Left lobe of liver (tissue), 2 donors: ENCODE measurements at regions not wholly inside any gene's neighbourhood (a gene's known extent, or its start where the extent isn't known, plus 50 kb on each side); places are given as distances from the start of the nearest gene placed in this dataset.
A peak's percentile ranks its signal among the peaks of the same experiment; 100 is the strongest.

Experiments used
- ATAC-seq: fragments of 200-7000 bp; cut with Tn5 transposase; one replicate; pipeline ENCODE4 v1.9.1; 2020; ENCODE audit warnings: mild to moderate bottlenecking, moderate library complexity
- DNase-seq: peaks from one replicate; pipeline ENCODE4 v3.0.0-alpha.2; 2020; ENCODE audit warnings: low spot score
- donor health status: DM: no; HTN: no; CAD: no; lungs with moderate emphysema.
- donor health status: DM: no; HTN: yes; CAD: no.

GRCh38 chr14:97878206-97878605 lies 1081.0 kb downstream of the VRK1 start:
- DNase-seq (no peak), ATAC-seq (peak; percentile 66)

- peak; percentile 85 for ATAC-seq
These were observed 1081.5 kb downstream of the VRK1 start for GRCh38 chr14:97878727-97879126.

GRCh38 chr14:97887690-97888089 lies 1090.5 kb downstream of the VRK1 start:
- no peak for ATAC-seq
- DNase-seq: no peak

More at GRCh38 chr14:97878727-97879126, 1081.5 kb downstream of the VRK1 start:
- peak; percentile 49 for DNase-seq

- ATAC-seq (no peak), DNase-seq (no peak)
These were observed 1091.1 kb downstream of the VRK1 start for GRCh38 chr14:97888331-97888730.

- DNase-seq: no peak
- no peak for ATAC-seq
These were observed 1094.3 kb downstream of the VRK1 start for GRCh38 chr14:97891515-97891914.

- ATAC-seq (no peak), DNase-seq (no peak)
These were observed 1097.4 kb downstream of the VRK1 start for GRCh38 chr14:97894552-97894951.

- no peak for DNase-seq
- ATAC-seq: no peak
These were observed 1103.1 kb downstream of the VRK1 start for GRCh38 chr14:97900196-97900854.

- no peak for DNase-seq
These were observed 1105.4 kb downstream of the VRK1 start for GRCh38 chr14:97902630-97903029.

GRCh38 chr14:97903821-97904220 lies 1106.6 kb downstream of the VRK1 start:
- DNase-seq (no peak), ATAC-seq (no peak)

More at GRCh38 chr14:97902630-97903029, 1105.4 kb downstream of the VRK1 start:
- no peak for ATAC-seq

- DNase-seq: no peak
- ATAC-seq: no peak
These were observed 1115.0 kb downstream of the VRK1 start for GRCh38 chr14:97912217-97912616.

GRCh38 chr14:97916100-97916499 lies 1118.9 kb downstream of the VRK1 start:
- no peak for ATAC-seq
- DNase-seq: no peak

- ATAC-seq (no peak), DNase-seq (no peak)
These were observed 1119.7 kb downstream of the VRK1 start for GRCh38 chr14:97916669-97917568.

GRCh38 chr14:97920201-97920600 lies 1123.0 kb downstream of the VRK1 start:
- DNase-seq (no peak), ATAC-seq (no peak)

GRCh38 chr14:97921296-97921695 lies 1124.1 kb downstream of the VRK1 start:
- ATAC-seq (no peak), DNase-seq (no peak)

GRCh38 chr14:97924922-97925613 lies 1127.9 kb downstream of the VRK1 start:
- no peak for ATAC-seq
- DNase-seq: no peak

- DNase-seq (no peak), ATAC-seq (no peak)
These were observed 1133.0 kb downstream of the VRK1 start for GRCh38 chr14:97930166-97930565.

- ATAC-seq (no peak), DNase-seq (no peak)
These were observed 1134.1 kb downstream of the VRK1 start for GRCh38 chr14:97931273-97931672.

GRCh38 chr14:97942921-97943320 lies 1145.7 kb downstream of the VRK1 start:
- ATAC-seq: no peak

GRCh38 chr14:97943619-97944018 lies 1146.4 kb downstream of the VRK1 start:
- DNase-seq: no peak
- ATAC-seq: no peak

More at GRCh38 chr14:97942921-97943320, 1145.7 kb downstream of the VRK1 start:
- DNase-seq: no peak

GRCh38 chr14:97944380-97944779 lies 1147.2 kb downstream of the VRK1 start:
- ATAC-seq (no peak), DNase-seq (no peak)

- ATAC-seq: no peak
- no peak for DNase-seq
These were observed 1148.4 kb downstream of the VRK1 start for GRCh38 chr14:97945631-97946030.
